DMS53 treated with DMSO at 0.1 percent for 48 hours (cell line): ENCODE measurements at regions not wholly inside any gene's neighbourhood (a gene's known extent, or its start where the extent isn't known, plus 50 kb on each side); places are given as distances from the start of the nearest gene placed in this dataset.
"Not testable (repeated sequence)": the region's sequence is repeated elsewhere in the genome, so short reads cannot be mapped to it uniquely, and the experiment has no call there.

Experiments used
- DNase-seq: peaks from one replicate; lab custom pipeline; 2025; ENCODE audit not compliant: unreplicated experiment; lab: John Stamatoyannopoulos, UW

- DNase-seq: peak; percentile 0
Measured at GRCh38 chr6:141195251-141195832, 937.4 kb upstream of the GJE1 start.

GRCh38 chr6:141183368-141183767 lies 949.4 kb upstream of the GJE1 start:
- no peak for DNase-seq

- DNase-seq: not testable (repeated sequence)
Measured at GRCh38 chr6:141175458-141175857, 957.3 kb upstream of the GJE1 start.

- no peak for DNase-seq
Measured at GRCh38 chr6:141174932-141175331, 957.8 kb upstream of the GJE1 start.

GRCh38 chr6:141173529-141173928 lies 959.2 kb upstream of the GJE1 start:
- DNase-seq: no peak

GRCh38 chr6:141169419-141169818 lies 963.3 kb upstream of the GJE1 start:
- no peak for DNase-seq

GRCh38 chr6:141167945-141168344 lies 964.8 kb upstream of the GJE1 start:
- DNase-seq: no peak

- DNase-seq: peak; percentile 33
Measured at GRCh38 chr6:141165002-141165665, 967.6 kb upstream of the GJE1 start.

- peak; percentile 72 for DNase-seq
Measured at GRCh38 chr6:141164042-141164743, 968.5 kb upstream of the GJE1 start.

GRCh38 chr6:141163107-141163506 lies 969.6 kb upstream of the GJE1 start:
- DNase-seq: no peak

- no peak for DNase-seq
Measured at GRCh38 chr6:141158740-141159139, 974.0 kb upstream of the GJE1 start.

- no peak for DNase-seq
Measured at GRCh38 chr6:141153563-141153962, 979.2 kb upstream of the GJE1 start.

- no peak for DNase-seq
Measured at GRCh38 chr6:141152951-141153350, 979.8 kb upstream of the GJE1 start.

GRCh38 chr6:141151710-141152417 lies 980.9 kb upstream of the GJE1 start:
- DNase-seq: no peak

- no peak for DNase-seq
Measured at GRCh38 chr6:141141870-141142269, 990.9 kb upstream of the GJE1 start.

GRCh38 chr6:141140905-141141304 lies 991.8 kb upstream of the GJE1 start:
- no peak for DNase-seq

- DNase-seq: no peak
Measured at GRCh38 chr6:141139461-141139860, 993.3 kb upstream of the GJE1 start.

- DNase-seq: no peak
Measured at GRCh38 chr6:141134723-141135122, 998.0 kb upstream of the GJE1 start.

GRCh38 chr6:141133836-141134235 lies 998.9 kb upstream of the GJE1 start:
- DNase-seq: no peak

GRCh38 chr6:141133346-141133745 lies 999.4 kb upstream of the GJE1 start:
- no peak for DNase-seq

GRCh38 chr6:141131616-141132015 lies 1001.1 kb upstream of the GJE1 start:
- DNase-seq: no peak

GRCh38 chr6:141123497-141123896 lies 1009.2 kb upstream of the GJE1 start:
- no peak for DNase-seq
